ENCODE measurements at regions not wholly inside any gene's neighbourhood (a gene's known extent, or its start where the extent isn't known, plus 50 kb on each side); places are given as distances from the start of the nearest gene placed in this dataset.

- no peak for TF ChIP-seq TAF1 (IDR thresholded peaks at IDR 0.05; ENCODE audit: borderline replicate concordance, insufficient read depth, low read length)
- TF ChIP-seq POLR2AphosphoS5 (IDR thresholded peaks at IDR 0.05; ENCODE audit: low read depth, low read length): no peak
- no peak for TF ChIP-seq REST (IDR thresholded peaks at IDR 0.05; ENCODE audit: insufficient read depth in 1 of 2, low read depth in 2 of 2, low read length in 2 of 2)
- TF ChIP-seq SIN3A (IDR thresholded peaks at IDR 0.05; ENCODE audit: borderline replicate concordance, insufficient read depth, low read length): no peak
- no peak for TF ChIP-seq FOXP2 (optimal IDR thresholded peaks at IDR 0.05; ENCODE audit: borderline replicate concordance, extremely low read depth, extremely low read length, insufficient read depth)
Observed at GRCh38 chr15:77869021-77869895, 208.3 kb downstream of the TBC1D2B start.

Measured in PFSK-1 (cell line).